Prostate gland (tissue), 2 donors: ENCODE measurements at regions not wholly inside any gene's neighbourhood (a gene's known extent, or its start where the extent isn't known, plus 50 kb on each side); places are given as distances from the start of the nearest gene placed in this dataset.

Experiments
- POLR2AphosphoS5 ChIP-seq: sonication (generic); formaldehyde crosslinking; IDR thresholded peaks from one replicate; pipeline ENCODE4 v1.6.1; 2017; ENCODE audit warnings: antibody characterized with exemption
- TF ChIP-seq, protein P1 (sequence below), 4 experiments: fragments of 200-600 bp in 2 of 4; fragments of 450-650 bp in 2 of 4; sonication (generic) in 2 of 4; IDR thresholded peaks; 1 replicate in 3 of 4; 2 replicates in 1 of 4; pipeline ENCODE4 v1.5.1; 2016 to 2019; ENCODE audit warnings: antibody characterized with exemption in 4 of 4, mild to moderate bottlenecking in 2 of 4, moderate library complexity in 2 of 4

- no peak for TF ChIP-seq POLR2AphosphoS5
- TF ChIP-seq, protein P1, sequence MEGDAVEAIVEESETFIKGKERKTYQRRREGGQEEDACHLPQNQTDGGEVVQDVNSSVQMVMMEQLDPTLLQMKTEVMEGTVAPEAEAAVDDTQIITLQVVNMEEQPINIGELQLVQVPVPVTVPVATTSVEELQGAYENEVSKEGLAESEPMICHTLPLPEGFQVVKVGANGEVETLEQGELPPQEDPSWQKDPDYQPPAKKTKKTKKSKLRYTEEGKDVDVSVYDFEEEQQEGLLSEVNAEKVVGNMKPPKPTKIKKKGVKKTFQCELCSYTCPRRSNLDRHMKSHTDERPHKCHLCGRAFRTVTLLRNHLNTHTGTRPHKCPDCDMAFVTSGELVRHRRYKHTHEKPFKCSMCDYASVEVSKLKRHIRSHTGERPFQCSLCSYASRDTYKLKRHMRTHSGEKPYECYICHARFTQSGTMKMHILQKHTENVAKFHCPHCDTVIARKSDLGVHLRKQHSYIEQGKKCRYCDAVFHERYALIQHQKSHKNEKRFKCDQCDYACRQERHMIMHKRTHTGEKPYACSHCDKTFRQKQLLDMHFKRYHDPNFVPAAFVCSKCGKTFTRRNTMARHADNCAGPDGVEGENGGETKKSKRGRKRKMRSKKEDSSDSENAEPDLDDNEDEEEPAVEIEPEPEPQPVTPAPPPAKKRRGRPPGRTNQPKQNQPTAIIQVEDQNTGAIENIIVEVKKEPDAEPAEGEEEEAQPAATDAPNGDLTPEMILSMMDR (IDR thresholded peaks at IDR 0.05) = no peak
These were observed 129.6 kb upstream of the SOX5 start for GRCh38 chr12:24079083-24079482.
